ENCODE measurements at regions not wholly inside any gene's neighbourhood (a gene's known extent, or its start where the extent isn't known, plus 50 kb on each side); places are given as distances from the start of the nearest gene placed in this dataset.

- TF ChIP-seq TAF1 (IDR thresholded peaks at IDR 0.05; ENCODE audit: borderline replicate concordance, insufficient read depth, low read length) (no peak), SIN3A (IDR thresholded peaks at IDR 0.05; ENCODE audit: borderline replicate concordance, insufficient read depth, low read length) (no peak), FOXP2 (optimal IDR thresholded peaks at IDR 0.05; ENCODE audit: borderline replicate concordance, extremely low read depth, extremely low read length, insufficient read depth) (no peak), POLR2AphosphoS5 (IDR thresholded peaks at IDR 0.05; ENCODE audit: low read depth, low read length) (no peak)
- TF ChIP-seq, protein P1, sequence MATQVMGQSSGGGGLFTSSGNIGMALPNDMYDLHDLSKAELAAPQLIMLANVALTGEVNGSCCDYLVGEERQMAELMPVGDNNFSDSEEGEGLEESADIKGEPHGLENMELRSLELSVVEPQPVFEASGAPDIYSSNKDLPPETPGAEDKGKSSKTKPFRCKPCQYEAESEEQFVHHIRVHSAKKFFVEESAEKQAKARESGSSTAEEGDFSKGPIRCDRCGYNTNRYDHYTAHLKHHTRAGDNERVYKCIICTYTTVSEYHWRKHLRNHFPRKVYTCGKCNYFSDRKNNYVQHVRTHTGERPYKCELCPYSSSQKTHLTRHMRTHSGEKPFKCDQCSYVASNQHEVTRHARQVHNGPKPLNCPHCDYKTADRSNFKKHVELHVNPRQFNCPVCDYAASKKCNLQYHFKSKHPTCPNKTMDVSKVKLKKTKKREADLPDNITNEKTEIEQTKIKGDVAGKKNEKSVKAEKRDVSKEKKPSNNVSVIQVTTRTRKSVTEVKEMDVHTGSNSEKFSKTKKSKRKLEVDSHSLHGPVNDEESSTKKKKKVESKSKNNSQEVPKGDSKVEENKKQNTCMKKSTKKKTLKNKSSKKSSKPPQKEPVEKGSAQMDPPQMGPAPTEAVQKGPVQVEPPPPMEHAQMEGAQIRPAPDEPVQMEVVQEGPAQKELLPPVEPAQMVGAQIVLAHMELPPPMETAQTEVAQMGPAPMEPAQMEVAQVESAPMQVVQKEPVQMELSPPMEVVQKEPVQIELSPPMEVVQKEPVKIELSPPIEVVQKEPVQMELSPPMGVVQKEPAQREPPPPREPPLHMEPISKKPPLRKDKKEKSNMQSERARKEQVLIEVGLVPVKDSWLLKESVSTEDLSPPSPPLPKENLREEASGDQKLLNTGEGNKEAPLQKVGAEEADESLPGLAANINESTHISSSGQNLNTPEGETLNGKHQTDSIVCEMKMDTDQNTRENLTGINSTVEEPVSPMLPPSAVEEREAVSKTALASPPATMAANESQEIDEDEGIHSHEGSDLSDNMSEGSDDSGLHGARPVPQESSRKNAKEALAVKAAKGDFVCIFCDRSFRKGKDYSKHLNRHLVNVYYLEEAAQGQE (IDR thresholded peaks at IDR 0.05; ENCODE audit: insufficient read depth in 1 of 2, low read depth in 2 of 2, low read length in 2 of 2), result no peak
Observed at GRCh38 chr10:23558361-23558799, 119.5 kb downstream of the OTUD1 start.

DNA sequence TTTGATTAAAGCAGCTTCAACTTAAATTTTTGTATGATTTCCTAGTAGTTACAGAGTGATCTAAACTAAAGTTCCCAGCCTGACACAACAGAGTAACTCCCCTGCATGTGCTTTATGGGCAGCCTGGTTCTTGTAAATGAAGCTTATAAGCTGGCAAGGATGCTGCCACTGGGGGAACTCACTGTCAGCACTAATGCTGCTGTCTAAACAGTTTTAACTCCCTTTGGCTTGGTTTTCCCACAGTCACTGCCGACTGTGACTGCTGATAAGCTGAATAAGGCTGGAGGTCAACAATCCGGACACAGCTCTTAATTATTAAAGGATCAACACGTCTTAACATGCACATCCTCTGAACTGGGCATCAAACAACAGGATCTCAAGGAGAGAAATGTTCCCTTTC, 130.1 kb downstream of the OTUD1 start:
- TF ChIP-seq TAF1 (IDR thresholded peaks at IDR 0.05; ENCODE audit: borderline replicate concordance, insufficient read depth, low read length) (no peak), POLR2AphosphoS5 (IDR thresholded peaks at IDR 0.05; ENCODE audit: low read depth, low read length) (no peak), FOXP2 (optimal IDR thresholded peaks at IDR 0.05; ENCODE audit: borderline replicate concordance, extremely low read depth, extremely low read length, insufficient read depth) (no peak), SIN3A (IDR thresholded peaks at IDR 0.05; ENCODE audit: borderline replicate concordance, insufficient read depth, low read length) (no peak)
- TF ChIP-seq, protein P1 (IDR thresholded peaks at IDR 0.05; ENCODE audit: insufficient read depth in 1 of 2, low read depth in 2 of 2, low read length in 2 of 2), result no peak

- no peak for TF ChIP-seq FOXP2 (optimal IDR thresholded peaks at IDR 0.05; ENCODE audit: borderline replicate concordance, extremely low read depth, extremely low read length, insufficient read depth)
- TF ChIP-seq POLR2AphosphoS5 (IDR thresholded peaks at IDR 0.05; ENCODE audit: low read depth, low read length), result no peak
- TF ChIP-seq SIN3A (IDR thresholded peaks at IDR 0.05; ENCODE audit: borderline replicate concordance, insufficient read depth, low read length), result no peak
- TF ChIP-seq TAF1 (IDR thresholded peaks at IDR 0.05; ENCODE audit: borderline replicate concordance, insufficient read depth, low read length), result no peak
- TF ChIP-seq, protein P1 (IDR thresholded peaks at IDR 0.05; ENCODE audit: insufficient read depth in 1 of 2, low read depth in 2 of 2, low read length in 2 of 2), result no peak
Observed at GRCh38 chr10:23571884-23572283, 133.0 kb downstream of the OTUD1 start.

- TF ChIP-seq SIN3A (IDR thresholded peaks at IDR 0.05; ENCODE audit: borderline replicate concordance, insufficient read depth, low read length), result no peak
- TF ChIP-seq TAF1 (IDR thresholded peaks at IDR 0.05; ENCODE audit: borderline replicate concordance, insufficient read depth, low read length), result no peak
- TF ChIP-seq POLR2AphosphoS5 (IDR thresholded peaks at IDR 0.05; ENCODE audit: low read depth, low read length), result no peak
- TF ChIP-seq, protein P1 (IDR thresholded peaks at IDR 0.05; ENCODE audit: insufficient read depth in 1 of 2, low read depth in 2 of 2, low read length in 2 of 2), result no peak
- no peak for TF ChIP-seq FOXP2 (optimal IDR thresholded peaks at IDR 0.05; ENCODE audit: borderline replicate concordance, extremely low read depth, extremely low read length, insufficient read depth)
Observed at GRCh38 chr10:23581906-23582450, 143.1 kb downstream of the OTUD1 start.
